Neural cell (in vitro differentiated cells): ENCODE measurements at regions not wholly inside any gene's neighbourhood (a gene's known extent, or its start where the extent isn't known, plus 50 kb on each side); places are given as distances from the start of the nearest gene placed in this dataset.

ENCODE experiments used
- H2AFZ ChIP-seq: fragments of 200-600, 300-800 bp; sonication (generic), shearing (Covaris generic); 2 replicates; pipeline ENCODE4 v1.6.0; 2014; ENCODE audit warnings: low read depth, mild to moderate bottlenecking, antibody characterized with exemption, low read length, moderate library complexity
- H3F3A ChIP-seq: fragments of 200-600 bp; shearing (Covaris generic); 2 replicates; pipeline ENCODE4 v1.6.1; 2016; ENCODE audit warnings: mild to moderate bottlenecking, moderate library complexity, mixed read lengths, antibody characterized with exemption, low read length; ENCODE audit not compliant: insufficient read depth, poor library complexity, severe bottlenecking
- H3K27ac ChIP-seq: fragments of 200-600, 300-800 bp; sonication (generic), shearing (Covaris generic); 2 replicates; pipeline ENCODE4 v1.5.1; 2014; ENCODE audit warnings: mild to moderate bottlenecking, low read length, moderate library complexity
- H3K27me3 ChIP-seq: fragments of 300-800, 200-600 bp; sonication (generic), shearing (Covaris generic); 2 replicates; pipeline ENCODE4 v1.6.0; 2014; ENCODE audit warnings: mild to moderate bottlenecking, low read depth, low read length, moderate library complexity; ENCODE audit not compliant: insufficient read depth
- H3K36me3 ChIP-seq: fragments of 300-800, 200-600 bp; sonication (generic), shearing (Covaris generic); 2 replicates; pipeline ENCODE4 v1.5.1; 2014; ENCODE audit warnings: mild to moderate bottlenecking, antibody characterized with exemption, low read length, moderate library complexity; ENCODE audit not compliant: insufficient read depth
- H3K4me2 ChIP-seq: fragments of 300-800, 200-600 bp; sonication (generic), shearing (Covaris generic); 2 replicates; pipeline ENCODE4 v1.6.0; 2014; ENCODE audit warnings: mild to moderate bottlenecking, low read length
- H3K4me3 ChIP-seq: fragments of 300-800, 200-600 bp; sonication (generic), shearing (Covaris generic); 2 replicates; pipeline ENCODE4 v1.5.1; 2014; ENCODE audit warnings: mild to moderate bottlenecking, low read length, moderate library complexity
- H3K79me2 ChIP-seq: fragments of 200-600 bp; shearing (Covaris generic); replicated peaks from 2 replicates; pipeline ENCODE4 v1.6.0; 2014; ENCODE audit warnings: mild to moderate bottlenecking, low read length, moderate library complexity; ENCODE audit not compliant: insufficient read depth
- H3K9ac ChIP-seq: fragments of 300-800, 200-600 bp; sonication (generic), shearing (Covaris generic); 2 replicates; pipeline ENCODE4 v1.6.1; 2016; ENCODE audit warnings: mild to moderate bottlenecking, low read length, mixed read lengths
- H3K9me2 ChIP-seq: fragments of 200-600 bp; shearing (Covaris generic); 2 replicates; pipeline ENCODE4 v1.6.1; 2016; ENCODE audit warnings: mild to moderate bottlenecking, low read length, mixed read lengths; ENCODE audit not compliant: insufficient read depth
- H3K9me3 ChIP-seq: fragments of 200-600, 300-800 bp; sonication (generic), shearing (Covaris generic); 2 replicates; pipeline ENCODE4 v1.6.1; 2016; ENCODE audit warnings: mild to moderate bottlenecking, mixed run types, low read length, moderate library complexity, mixed read lengths
- H4K20me1 ChIP-seq: fragments of 200-600 bp; shearing (Covaris generic); 2 replicates; pipeline ENCODE4 v1.6.1; 2016; ENCODE audit warnings: mild to moderate bottlenecking, mixed run types; ENCODE audit not compliant: insufficient read depth
- CTCF ChIP-seq: fragments of 450-650 bp; IDR thresholded peaks from 2 replicates; pipeline ENCODE4 v1.5.1; 2014; ENCODE audit warnings: antibody characterized with exemption, mild to moderate bottlenecking, moderate library complexity; ENCODE audit not compliant: poor library complexity, severe bottlenecking
- EP300 ChIP-seq: fragments of 450-650 bp; conservative IDR thresholded peaks from 2 replicates; pipeline ENCODE4 v1.6.1; 2014; ENCODE audit warnings: antibody characterized with exemption, mild to moderate bottlenecking, moderate library complexity; ENCODE audit not compliant: poor library complexity, severe bottlenecking
- EZH2 ChIP-seq: fragments of 200-600, 300-800 bp; shearing (Covaris generic), sonication (generic); IDR thresholded peaks from 2 replicates; pipeline ENCODE4 v1.6.1; 2014; ENCODE audit warnings: antibody characterized with exemption, low read length, borderline replicate concordance, mild to moderate bottlenecking; ENCODE audit not compliant: insufficient read depth, poor library complexity, severe bottlenecking
- MXI1 ChIP-seq: fragments of 450-650 bp; conservative IDR thresholded peaks from 2 replicates; pipeline ENCODE4 v1.6.1; 2014; ENCODE audit warnings: antibody characterized with exemption, mild to moderate bottlenecking; ENCODE audit not compliant: poor library complexity, severe bottlenecking
- POLR2AphosphoS5 ChIP-seq: IDR thresholded peaks from 2 replicates; pipeline ENCODE4 v1.6.1; 2012
- RAD21 ChIP-seq: fragments of 450-650 bp; conservative IDR thresholded peaks from 2 replicates; pipeline ENCODE4 v1.6.1; 2014; ENCODE audit warnings: antibody characterized with exemption, mild to moderate bottlenecking, moderate library complexity
- REST ChIP-seq: IDR thresholded peaks from 2 replicates; pipeline ENCODE4 v1.6.1; 2012; ENCODE audit warnings: borderline replicate concordance
- SMC3 ChIP-seq: fragments of 450-650 bp; conservative IDR thresholded peaks from 2 replicates; pipeline ENCODE4 v1.6.1; 2014; ENCODE audit warnings: antibody characterized with exemption, mild to moderate bottlenecking, moderate library complexity; ENCODE audit not compliant: poor library complexity
- TAF1 ChIP-seq: IDR thresholded peaks from 2 replicates; pipeline ENCODE4 v1.6.1; 2012; ENCODE audit warnings: low read depth

- Histone ChIP-seq H3K9me3 (peaks cover 6% of the 10 kb centered on the region), H4K20me1 (no peaks in the 10 kb centered on the region), H3K36me3 (no peaks in the 10 kb centered on the region), H3K9me2 (no peaks in the 10 kb centered on the region), H3K27ac (no peak overlapping the region), H3F3A (no peaks in the 10 kb centered on the region), H3K4me2 (no peak overlapping the region), H2AFZ (no peak overlapping the region), H3K79me2 (no peaks in the 10 kb centered on the region), H3K9ac (no peak overlapping the region), H3K4me3 (no peak overlapping the region), H3K27me3 (peaks cover 16% of the 10 kb centered on the region)
- no peak for TF ChIP-seq MXI1
- no peak for TF ChIP-seq EP300
- no peak for TF ChIP-seq CTCF
- TF ChIP-seq RAD21 = no peak
- TF ChIP-seq POLR2AphosphoS5 = no peak
- TF ChIP-seq REST = no peak
- no peak for TF ChIP-seq SMC3
- TF ChIP-seq TAF1 = no peak
- TF ChIP-seq EZH2 = no peak
Observed at GRCh38 chr2:239790313-239790712, 234.8 kb downstream of the NDUFA10 start.

GRCh38 chr2:239789711-239790110, 235.4 kb downstream of the NDUFA10 start:
- H3K4me3 ChIP-seq = no peak overlapping the region
- H3F3A ChIP-seq = no peaks in the 10 kb centered on the region
- no peaks in the 10 kb centered on the region for H3K79me2 ChIP-seq
- no peak overlapping the region for H2AFZ ChIP-seq
- H4K20me1 ChIP-seq = no peaks in the 10 kb centered on the region
- no peaks in the 10 kb centered on the region for H3K36me3 ChIP-seq
- H3K4me2 ChIP-seq = no peak overlapping the region
- H3K9me3 ChIP-seq = peaks cover 6% of the 10 kb centered on the region
- no peak overlapping the region for H3K9ac ChIP-seq
- H3K27me3 ChIP-seq = peaks cover 22% of the 10 kb centered on the region
- TF ChIP-seq EP300 (no peak), REST (no peak), POLR2AphosphoS5 (no peak), SMC3 (no peak), CTCF (no peak), EZH2 (no peak), MXI1 (no peak), TAF1 (no peak), RAD21 (no peak)
- H3K27ac ChIP-seq = no peak overlapping the region
- H3K9me2 ChIP-seq = no peaks in the 10 kb centered on the region
